GM19452 (cell line): ENCODE measurements at regions not wholly inside any gene's neighbourhood (a gene's known extent, or its start where the extent isn't known, plus 50 kb on each side); places are given as distances from the start of the nearest gene placed in this dataset.

Source experiments
- ATAC-seq: cut with Tn5 transposase; IDR thresholded peaks from one replicate; pipeline ENCODE4 v1.9.1; 2021; ENCODE audit not compliant: unreplicated experiment

DNA sequence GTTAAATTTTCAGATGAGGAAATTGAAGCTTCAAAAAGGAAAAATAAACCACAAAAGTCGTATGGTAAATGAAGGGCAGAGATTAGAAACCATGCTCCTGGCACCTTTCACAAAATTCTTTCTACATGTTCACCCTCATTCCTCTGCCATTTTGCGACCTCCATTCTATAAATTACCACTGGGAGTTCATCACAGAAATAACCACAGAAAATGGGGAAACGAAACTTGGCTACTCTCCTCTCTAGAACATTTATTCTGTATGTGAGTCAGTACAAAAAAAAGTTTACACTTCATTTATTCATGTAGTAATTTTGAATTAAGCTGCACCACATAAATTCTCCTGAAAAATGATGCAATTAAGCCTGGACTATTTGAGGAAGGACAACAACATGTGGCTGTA lies 320.9 kb upstream of the C1orf87 start:
- ATAC-seq, result no peak

DNA sequence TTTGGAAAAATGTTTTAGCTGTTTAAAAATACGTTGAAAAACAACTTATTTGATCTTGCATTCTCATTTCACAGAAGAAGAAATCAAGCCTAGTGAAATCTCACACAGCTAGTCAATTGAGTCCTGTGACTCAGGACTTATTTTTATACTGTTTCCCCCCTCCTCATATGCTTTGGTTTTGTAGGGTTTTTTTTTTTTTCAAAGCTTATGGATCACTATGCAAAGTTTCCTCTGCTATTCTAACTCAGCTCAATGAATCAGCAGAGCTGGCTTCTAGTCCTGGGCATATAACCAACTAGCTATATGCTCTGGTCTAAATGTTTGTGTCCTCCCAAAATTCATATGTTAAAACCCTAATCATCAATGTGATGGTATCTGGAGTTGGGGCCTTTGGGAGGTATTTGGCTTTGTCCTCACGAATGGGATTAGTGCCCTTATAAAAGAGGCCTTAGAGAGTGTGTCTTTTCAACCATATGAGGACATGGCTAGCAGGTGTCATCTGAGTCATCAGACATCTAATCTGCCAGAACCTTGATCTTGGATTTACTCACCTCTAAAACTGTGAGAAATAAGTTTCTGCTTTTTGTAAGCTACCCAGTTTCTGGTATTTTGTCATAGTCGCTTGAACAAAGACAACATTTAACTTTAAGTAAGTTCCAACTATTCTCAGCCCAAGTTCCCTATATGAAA lies 317.2 kb upstream of the C1orf87 start:
- ATAC-seq, result peak; percentile 72

DNA sequence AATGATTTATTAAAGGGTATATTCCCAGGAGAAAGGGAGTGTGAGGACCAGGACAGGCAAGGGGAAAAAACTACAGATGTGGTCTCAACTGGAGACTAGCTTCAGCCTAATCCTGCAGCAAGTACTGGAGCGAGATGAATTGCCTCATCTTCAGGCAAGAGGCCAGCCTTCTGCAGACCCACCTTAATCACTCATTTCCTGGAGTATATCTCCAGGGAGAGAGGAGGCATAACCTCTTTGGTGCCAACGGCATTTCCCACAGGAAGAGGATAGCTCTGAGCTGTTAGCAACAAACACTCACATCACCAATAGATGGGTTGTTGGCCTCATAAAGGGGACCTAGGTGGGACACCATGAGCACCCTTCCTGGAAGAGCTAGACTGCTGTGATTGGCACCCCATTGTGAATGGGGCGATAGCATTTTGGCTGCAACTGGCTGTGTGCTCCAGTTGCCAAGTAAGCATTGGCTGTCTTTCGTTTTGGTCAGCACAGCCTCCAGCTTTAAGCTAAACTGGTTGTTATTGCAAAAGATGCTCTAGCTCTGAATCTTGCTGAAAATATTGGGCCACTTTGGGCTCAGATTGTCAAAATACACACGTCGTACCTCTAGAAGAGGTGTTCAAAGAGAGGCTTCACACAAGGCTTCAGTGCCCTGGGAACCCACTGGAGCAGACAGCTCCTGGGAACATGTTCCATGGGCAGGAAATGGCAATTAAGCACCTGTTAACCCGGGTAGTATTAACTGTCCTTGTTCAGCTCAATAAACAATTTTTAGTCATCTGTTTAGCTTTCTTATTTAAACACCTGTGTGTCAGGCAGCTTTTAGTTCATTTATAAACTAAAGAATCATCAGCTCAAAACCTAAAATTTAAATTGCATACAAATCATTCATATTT lies 314.8 kb upstream of the C1orf87 start:
- ATAC-seq, result no peak

DNA sequence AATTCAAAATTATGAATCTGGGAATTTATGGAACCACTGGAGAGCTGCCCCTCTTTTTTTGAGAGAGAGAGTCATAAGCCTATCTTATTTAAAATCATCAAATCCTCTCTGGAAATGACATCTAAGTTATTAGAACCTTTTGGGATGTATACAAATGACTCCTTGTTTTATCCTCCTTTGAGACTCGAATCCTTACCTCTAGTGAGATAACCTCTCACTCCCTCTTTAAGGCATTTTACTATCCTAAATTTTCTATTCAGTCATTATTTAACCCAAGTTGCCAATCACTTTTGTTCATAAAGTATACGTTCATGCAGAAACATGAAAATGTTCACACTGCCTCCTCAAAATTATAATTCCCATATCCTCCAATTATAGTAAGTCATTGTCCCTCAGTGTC lies 313.6 kb upstream of the C1orf87 start:
- no peak for ATAC-seq

DNA sequence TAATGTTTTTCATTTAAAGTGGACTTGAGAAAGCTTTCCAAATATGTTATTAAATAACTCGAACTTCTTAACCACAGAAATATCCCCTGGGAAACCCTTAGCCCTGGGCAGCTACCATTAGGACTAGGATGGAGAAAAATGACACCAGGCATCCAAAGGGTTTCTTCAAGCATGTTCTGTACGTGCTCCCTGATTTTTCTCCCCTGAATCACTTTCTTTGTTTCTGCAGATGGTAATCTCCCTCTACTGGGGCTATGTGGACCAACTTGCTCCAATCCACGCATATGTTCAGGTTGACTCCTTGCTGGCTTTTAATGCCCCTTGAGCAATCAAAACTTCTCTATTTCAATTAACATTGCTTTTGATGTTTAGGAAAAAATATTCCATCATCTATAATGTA lies 312.7 kb upstream of the C1orf87 start:
- ATAC-seq, result no peak

DNA sequence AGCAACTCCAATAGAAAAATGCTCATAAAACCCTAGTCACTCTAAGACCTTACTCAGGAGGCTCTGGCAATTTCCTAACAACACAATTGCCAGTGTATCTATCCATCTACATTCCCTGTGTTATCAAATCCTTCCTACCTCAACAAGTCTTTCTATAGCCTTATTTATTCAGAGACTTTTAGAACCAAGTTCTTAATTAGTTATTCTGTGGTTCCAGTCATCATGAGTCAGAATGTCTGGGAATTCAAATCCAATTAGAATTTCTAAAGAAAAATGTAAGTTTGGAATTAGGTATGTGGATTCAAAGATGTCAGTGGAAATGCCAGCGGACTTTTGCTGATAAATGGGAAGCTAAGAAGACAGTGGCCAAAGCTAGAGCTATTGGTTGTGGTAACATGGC lies 302.6 kb upstream of the C1orf87 start:
- no peak for ATAC-seq

DNA sequence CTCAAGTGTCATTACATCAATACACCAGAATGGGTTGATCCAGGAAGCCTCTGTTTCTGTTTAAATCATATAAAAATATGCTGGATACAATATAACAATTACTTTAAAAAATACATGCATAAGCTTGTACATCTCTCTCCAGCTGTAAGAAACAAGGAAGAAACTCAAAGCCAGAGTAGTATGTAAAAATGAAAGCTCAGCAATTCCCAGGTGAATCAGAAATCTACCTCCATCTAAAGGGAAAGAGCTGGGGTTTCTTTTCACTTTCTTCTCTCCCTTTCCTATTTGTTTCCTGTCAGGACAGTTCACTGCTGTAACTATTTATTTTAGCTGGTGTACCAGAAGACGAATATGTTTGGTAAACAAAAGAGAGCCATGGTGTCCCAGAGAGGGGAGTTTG lies 301.0 kb upstream of the C1orf87 start:
- ATAC-seq, result no peak

DNA sequence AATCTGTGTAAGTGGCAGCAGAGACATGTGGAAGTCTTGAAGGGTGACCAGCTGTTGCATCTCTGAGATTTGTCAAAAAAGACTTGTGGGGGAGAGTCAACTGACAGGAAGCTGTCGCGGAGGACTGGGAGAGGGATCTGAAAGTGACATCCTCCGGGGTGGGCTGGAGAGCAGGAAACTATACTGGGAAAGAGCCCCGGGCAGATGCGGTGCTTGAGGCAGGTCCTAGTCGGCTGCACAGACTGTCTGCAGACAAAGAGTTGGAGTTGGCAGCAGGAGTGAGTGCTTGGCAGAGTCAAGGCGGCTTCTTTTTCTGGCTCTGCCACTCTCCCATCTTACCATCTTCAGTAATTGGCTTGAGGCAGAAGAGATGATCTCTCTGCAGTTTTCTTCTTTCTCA lies 294.0 kb upstream of the C1orf87 start:
- ATAC-seq, result no peak

DNA sequence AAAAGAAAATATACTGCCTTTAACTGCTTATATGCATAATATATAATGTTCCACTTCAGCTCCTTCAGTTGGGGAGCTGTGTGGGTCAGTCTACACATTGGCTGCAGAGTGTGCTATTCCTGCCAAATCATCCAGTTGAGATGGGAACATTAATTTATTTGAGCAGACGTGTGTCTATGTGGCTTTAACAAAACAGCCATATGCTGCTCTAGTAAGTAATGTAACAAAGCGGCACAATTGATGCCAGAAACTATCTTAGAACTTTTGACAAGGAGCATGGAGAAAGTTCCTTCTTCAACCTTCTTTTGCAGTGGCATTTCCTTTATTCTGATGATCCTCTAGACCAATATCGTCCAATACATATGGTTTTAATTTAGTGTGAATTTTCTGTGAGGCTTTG lies 285.9 kb upstream of the C1orf87 start:
- no peak for ATAC-seq

DNA sequence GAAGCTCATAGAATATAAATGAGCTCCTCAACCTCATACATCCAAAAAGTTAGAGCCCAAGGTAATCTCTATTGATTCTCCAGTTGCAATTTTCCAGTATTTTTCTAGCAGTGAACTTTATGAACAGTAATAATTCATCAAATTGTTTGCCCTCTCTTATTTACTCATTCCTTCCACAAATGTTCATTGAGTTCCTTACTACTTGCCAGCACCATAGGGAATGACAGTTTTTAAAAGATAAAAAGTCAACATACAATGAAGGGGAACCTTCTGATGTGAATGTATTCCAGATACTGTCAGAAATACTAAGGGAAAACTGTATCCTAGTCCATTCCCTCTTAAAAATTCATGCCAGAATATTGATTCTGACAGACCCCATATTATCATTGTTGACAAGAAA lies 277.0 kb upstream of the C1orf87 start:
- no peak for ATAC-seq

DNA sequence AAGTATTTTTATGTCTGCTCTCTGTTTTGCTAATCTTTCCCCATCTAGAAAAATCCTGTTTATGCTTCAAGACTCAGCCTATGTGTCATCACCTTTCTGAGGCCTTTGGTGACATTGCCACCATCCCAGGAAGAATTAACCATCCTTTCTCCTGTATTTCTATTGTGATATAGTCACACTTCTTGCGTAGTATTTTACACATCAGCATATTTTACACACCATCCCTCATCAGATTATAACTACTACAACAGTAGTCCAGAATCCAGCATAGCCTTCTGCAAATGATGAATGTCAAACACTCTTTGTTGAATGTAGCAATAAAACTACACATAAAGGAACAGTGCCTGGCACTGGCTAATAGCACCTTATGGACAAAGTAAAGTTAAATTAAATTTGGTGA lies 275.3 kb upstream of the C1orf87 start:
- no peak for ATAC-seq

DNA sequence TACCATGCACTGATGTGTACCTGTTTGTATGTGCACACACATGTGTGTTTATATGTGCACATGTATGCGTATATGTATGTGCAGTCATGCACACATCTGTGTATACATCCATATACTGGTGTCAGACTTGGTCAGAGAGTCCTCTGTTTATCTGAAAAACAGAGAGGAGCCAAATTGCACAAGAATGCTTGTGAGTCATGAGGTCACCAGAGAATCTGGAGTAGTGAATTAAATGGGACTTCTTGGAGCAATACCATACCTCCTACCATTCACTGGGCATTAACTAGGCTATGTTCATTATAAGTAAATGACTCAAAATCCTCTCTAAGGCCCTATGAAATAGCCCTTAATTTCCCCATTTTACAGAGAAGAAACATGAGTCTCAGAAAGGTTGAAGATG lies 272.1 kb upstream of the C1orf87 start:
- no peak for ATAC-seq

DNA sequence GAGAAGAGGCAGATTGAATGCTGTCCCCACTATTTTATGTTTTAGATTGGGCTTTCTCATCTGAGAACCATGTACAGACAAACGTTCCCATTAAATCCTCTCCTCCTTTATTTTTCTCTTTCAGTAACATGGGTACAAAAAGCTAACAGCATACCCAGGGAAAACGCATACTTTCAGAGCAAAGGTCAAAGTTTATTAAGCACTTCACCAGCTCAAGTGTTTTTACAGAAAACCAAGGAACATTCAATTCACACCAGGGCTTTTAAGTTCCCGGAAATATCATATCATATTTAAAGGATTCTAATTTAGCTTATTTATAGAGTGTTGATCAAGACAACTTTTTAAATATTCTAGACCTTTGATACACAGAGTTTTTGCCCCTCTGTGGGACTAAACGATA lies 271.5 kb upstream of the C1orf87 start:
- ATAC-seq, result no peak

DNA sequence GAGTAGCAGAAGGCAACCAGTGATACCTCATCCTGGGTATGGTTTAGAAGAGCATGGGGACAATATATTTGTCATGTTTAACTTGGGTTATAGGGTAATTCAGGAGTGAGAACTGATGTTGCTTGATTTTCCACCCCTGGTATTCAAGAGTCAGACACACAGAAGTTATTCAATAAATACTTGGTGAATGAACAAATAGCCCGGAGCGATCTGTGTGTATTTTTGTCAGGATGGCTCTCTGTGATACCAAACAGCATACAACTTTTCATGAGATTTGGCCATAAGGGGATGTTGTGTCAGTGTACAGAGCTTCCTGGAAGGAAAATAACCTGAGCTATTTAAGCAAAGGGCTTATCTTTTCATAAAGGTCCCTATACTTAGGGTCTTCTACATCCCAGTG lies 270.2 kb upstream of the C1orf87 start:
- ATAC-seq, result no peak

DNA sequence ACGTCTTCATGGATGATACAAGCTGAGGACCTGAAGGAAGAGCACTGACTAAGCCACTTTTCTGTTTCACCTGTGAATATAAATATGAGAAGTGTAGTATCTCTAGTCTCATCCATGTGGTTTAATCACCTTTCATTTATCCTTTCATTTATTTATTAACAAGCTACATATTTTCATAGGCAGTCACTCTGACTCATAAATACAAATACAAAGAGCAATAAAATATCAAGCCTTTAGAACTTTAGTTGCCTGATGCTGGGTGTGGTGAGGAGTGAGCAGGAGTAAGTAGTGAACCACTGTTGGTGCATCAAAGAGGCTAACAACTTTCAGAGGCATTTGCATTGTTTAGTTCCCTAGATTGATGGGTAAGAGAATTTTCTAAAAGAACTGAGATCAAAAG lies 269.0 kb upstream of the C1orf87 start:
- ATAC-seq, result no peak

DNA sequence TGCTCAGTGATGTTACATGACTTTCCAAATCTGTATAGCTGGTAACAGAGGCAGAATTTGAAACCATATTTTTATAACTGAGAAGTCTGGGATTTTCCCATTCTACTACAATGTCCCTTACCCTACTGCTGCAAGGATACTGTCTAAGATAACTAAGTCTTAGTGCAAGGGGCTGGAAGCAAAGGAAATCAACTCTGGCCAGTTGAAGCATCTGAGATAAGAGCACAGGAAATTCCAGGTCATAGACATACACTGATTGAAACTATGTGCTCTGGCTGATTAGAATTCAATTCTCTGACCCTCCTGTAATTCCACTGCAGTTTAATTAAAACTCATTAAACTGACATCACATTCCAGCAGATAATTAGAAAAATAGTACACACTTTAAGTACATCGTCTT lies 267.7 kb upstream of the C1orf87 start:
- ATAC-seq, result no peak

DNA sequence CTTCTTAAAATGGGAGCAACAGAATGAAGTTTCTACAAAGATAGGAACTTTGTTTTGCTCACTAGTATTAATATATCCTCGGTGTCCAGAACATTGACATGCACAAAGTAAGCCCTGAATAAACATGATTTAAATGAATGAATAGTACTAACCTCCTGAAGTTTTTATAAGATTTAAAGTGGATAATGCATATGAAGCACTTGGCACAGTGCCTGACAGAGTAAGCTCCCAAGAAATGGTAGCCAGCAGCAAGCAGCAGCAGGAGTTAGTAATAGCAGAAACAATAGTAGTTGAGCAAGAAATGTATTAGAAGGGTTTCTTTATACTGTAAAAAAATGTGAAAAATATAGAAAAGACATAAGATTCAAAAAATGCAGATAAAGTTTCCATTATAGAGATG lies 258.1 kb upstream of the C1orf87 start:
- ATAC-seq, result no peak

DNA sequence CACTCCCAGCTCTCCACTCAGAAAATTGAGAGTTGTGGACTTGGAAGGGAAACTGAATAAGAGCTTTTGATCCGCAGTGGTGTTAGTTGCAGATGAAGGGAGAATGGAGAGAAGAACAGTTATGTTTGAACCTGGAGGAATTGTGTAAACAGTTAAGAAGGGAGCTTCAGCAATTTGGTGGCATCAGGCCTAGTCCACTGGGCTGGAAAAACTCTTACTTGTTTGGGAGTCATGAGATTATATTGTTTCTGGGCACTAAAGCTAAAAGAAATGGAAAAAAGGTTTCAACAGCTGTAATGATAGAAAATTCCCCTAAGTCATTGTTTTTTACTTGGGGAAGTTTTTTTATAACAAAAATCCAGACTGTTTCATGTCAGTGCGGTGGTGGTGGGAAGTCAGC lies 256.1 kb upstream of the C1orf87 start:
- no peak for ATAC-seq

DNA sequence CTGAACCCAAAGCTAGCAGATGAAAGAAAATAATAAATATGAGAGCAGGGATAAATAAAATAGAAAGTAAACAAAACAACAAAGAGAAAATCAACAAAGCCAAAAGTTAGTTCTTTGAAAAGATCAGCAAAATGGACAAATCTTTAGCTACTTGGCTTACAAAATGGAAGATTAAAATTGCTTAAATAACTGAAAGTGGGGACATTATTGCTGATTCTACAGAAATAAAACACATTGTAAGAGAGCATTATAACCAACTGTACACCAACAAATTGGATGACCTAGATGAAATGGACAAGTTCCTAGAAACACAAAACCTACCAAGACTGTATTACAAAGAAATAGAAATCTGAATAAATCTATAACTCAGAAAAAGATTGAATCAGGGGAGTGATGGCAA lies 238.3 kb upstream of the C1orf87 start:
- no peak for ATAC-seq

DNA sequence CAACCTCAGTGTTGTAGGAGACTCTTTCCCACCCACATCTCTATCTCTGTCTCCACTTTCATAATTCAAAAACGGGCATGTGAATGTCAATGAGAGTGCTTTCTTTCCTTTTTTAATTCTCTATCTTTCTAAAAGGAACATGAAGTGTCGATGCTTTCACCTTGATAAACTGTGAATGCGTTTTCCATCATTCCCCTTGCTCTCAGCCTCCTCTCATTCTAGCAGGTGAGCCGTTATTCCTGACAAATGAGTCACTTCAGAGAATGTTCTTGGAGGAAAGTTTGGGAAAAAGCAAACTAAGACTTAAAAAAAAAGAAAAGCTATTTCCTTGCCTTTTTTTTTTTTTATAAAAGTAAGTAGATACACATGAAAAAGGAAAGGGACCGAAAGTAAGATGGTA lies 226.0 kb upstream of the C1orf87 start:
- no peak for ATAC-seq

DNA sequence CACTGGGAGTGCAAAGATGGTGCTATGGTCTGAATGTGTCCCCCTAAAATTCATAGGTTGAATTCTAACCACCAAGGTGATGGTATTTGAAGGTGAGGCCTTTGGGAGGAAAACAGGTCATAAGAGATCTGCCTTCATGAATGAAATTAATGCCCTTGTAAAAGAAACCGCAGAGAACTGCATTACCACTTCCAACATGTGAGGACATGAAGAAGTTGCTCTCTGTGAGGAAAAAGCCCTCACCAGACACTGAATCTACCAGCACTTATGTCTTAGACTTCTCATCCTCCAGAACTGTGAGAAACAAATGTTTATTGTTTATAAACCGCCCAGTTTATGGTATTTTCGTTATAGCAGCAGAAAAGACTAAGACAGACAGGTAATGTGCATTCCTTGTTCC lies 224.7 kb upstream of the C1orf87 start:
- ATAC-seq, result no peak

DNA sequence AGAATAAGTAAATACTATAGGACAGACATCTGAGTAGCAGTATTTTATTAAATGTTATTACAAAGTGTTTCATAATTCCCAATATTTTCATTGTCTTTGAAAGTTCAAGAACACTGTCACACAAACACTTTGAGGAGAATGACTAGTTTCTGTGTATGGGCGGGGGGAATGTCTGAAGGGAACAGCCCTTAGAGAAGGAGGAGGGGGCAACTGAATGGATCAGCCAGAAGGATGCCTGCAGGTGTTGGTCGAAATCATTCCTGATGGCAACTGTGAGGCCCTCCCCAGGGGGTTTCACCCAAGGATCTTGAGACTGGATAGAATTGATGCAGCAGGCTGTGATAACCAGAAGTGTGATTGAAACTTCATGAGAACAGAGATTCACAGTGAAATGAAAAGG lies 223.2 kb upstream of the C1orf87 start:
- no peak for ATAC-seq

DNA sequence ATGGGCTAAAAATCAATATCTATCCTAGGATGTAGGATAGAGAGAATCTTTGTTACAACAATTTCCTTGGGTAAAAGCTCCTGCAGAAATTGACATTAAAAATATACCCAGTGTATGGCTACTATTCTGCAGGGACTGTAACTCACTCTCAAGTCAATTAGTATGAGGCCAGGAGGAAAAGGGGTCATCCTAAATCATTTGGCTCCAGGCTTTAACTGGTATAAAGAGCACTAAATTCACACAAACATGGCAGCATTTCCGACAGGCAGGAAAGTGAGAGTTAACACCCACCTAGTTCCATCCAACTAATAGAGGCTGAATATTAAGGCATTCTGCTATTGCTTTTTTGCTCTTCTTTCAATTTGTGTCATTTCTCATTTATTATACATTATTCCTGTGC lies 218.6 kb upstream of the C1orf87 start:
- ATAC-seq, result no peak
